ENCODE measurements at regions not wholly inside any gene's neighbourhood (a gene's known extent, or its start where the extent isn't known, plus 50 kb on each side); places are given as distances from the start of the nearest gene placed in this dataset.

- TF ChIP-seq CTCF (conservative IDR thresholded peaks at IDR 0.05; ENCODE audit: low read depth, low read length): no peak
- Histone ChIP-seq H3K36me3 (ENCODE audit: insufficient read depth, low read length, poor library complexity, severe bottlenecking) (no peaks in the 10 kb centered on the region), H3K27me3 (replicated peaks; ENCODE audit: insufficient read depth, low read depth, low read length, poor library complexity) (no peaks in the 10 kb centered on the region), H3K9me3 (ENCODE audit: low read depth, low read length, poor library complexity, severe bottlenecking) (no peaks in the 10 kb centered on the region), H3K27ac (ENCODE audit: low read depth, low read length, poor library complexity, severe bottlenecking) (no peak overlapping the region), H3K4me1 (ENCODE audit: insufficient read depth, low read length, poor library complexity, severe bottlenecking) (peaks cover 4% of the 10 kb centered on the region), H3K4me3 (ENCODE audit: low read depth, low read length, poor library complexity, severe bottlenecking) (no peak overlapping the region)
- ChIA-PET POLR2A (ENCODE audit: low non-redundant PET) (no interaction called here), CTCF (no interaction called here)
- DNase-seq (ENCODE audit: low spot score): no peak
- intact Hi-C loops (cut with micrococcal nuclease; ENCODE audit: unreplicated experiment): no loop called here
- BruUV-seq (replicated peaks): no TSS peak
These were observed 661.6 kb downstream of the SI start for GRCh38 chr3:164416491-164417222.

GRCh38 chr3:164408326-164408725 lies 670.0 kb downstream of the SI start:
- TF ChIP-seq CTCF (conservative IDR thresholded peaks at IDR 0.05; ENCODE audit: low read depth, low read length) (no peak), EZH2 (IDR thresholded peaks at IDR 0.05; ENCODE audit: borderline replicate concordance, low read depth, low read length, poor library complexity, severe bottlenecking) (no peak)
- DNase-seq (ENCODE audit: low spot score): no peak
- ChIA-PET CTCF (no interaction called here), POLR2A (ENCODE audit: low non-redundant PET) (no interaction called here)
- Histone ChIP-seq H3K9me3 (ENCODE audit: low read depth, low read length, poor library complexity, severe bottlenecking) (no peaks in the 10 kb centered on the region), H3K36me3 (ENCODE audit: insufficient read depth, low read length, poor library complexity, severe bottlenecking) (no peaks in the 10 kb centered on the region), H3K4me3 (ENCODE audit: low read depth, low read length, poor library complexity, severe bottlenecking) (no peak overlapping the region), H3K27me3 (replicated peaks; ENCODE audit: insufficient read depth, low read depth, low read length, poor library complexity) (no peaks in the 10 kb centered on the region), H3K4me1 (ENCODE audit: insufficient read depth, low read length, poor library complexity, severe bottlenecking) (no peaks in the 10 kb centered on the region), H3K27ac (ENCODE audit: low read depth, low read length, poor library complexity, severe bottlenecking) (no peak overlapping the region)
- intact Hi-C loops (cut with micrococcal nuclease; ENCODE audit: unreplicated experiment): no loop called here
- BruUV-seq (replicated peaks): no TSS peak

GRCh38 chr3:164407111-164407510 lies 671.2 kb downstream of the SI start:
- no peak overlapping the region for H3K27ac ChIP-seq (ENCODE audit: low read depth, low read length, poor library complexity, severe bottlenecking)
- CTCF ChIA-PET: no interaction called here
- H3K4me3 ChIP-seq (ENCODE audit: low read depth, low read length, poor library complexity, severe bottlenecking): no peak overlapping the region
- DNase-seq (ENCODE audit: low spot score): no peak
- no peaks in the 10 kb centered on the region for H3K9me3 ChIP-seq (ENCODE audit: low read depth, low read length, poor library complexity, severe bottlenecking)
- H3K4me1 ChIP-seq (ENCODE audit: insufficient read depth, low read length, poor library complexity, severe bottlenecking): no peaks in the 10 kb centered on the region
- POLR2A ChIA-PET (ENCODE audit: low non-redundant PET): no interaction called here
- no TSS peak for BruUV-seq (replicated peaks)
- intact Hi-C loops (cut with micrococcal nuclease; ENCODE audit: unreplicated experiment): no loop called here
- no peaks in the 10 kb centered on the region for H3K27me3 ChIP-seq (replicated peaks; ENCODE audit: insufficient read depth, low read depth, low read length, poor library complexity)
- no peaks in the 10 kb centered on the region for H3K36me3 ChIP-seq (ENCODE audit: insufficient read depth, low read length, poor library complexity, severe bottlenecking)
- TF ChIP-seq CTCF (conservative IDR thresholded peaks at IDR 0.05; ENCODE audit: low read depth, low read length) (no peak), EZH2 (IDR thresholded peaks at IDR 0.05; ENCODE audit: borderline replicate concordance, low read depth, low read length, poor library complexity, severe bottlenecking) (no peak)

All from A673 (cell line).